Fibroblast of lung (primary cell): ENCODE measurements at regions not wholly inside any gene's neighbourhood (a gene's known extent, or its start where the extent isn't known, plus 50 kb on each side); places are given as distances from the start of the nearest gene placed in this dataset.
A peak's percentile ranks its signal among the peaks of the same experiment; 100 is the strongest.

ENCODE experiments used
- DNase-seq, 2 donors: peaks; one replicate each; pipeline versions ENCODE4 v3.0.0 to v3.0.0-alpha.2; 2010; ENCODE audit warnings: low read depth in 2 of 2
- H2AFZ ChIP-seq: 2 replicates; pipeline ENCODE4 v1.5.1; 2012; ENCODE audit warnings: low read length, control low read depth, inconsistent platforms
- H3K27ac ChIP-seq: 2 replicates; pipeline ENCODE4 v1.5.1; 2011; ENCODE audit warnings: low read length, control low read depth; ENCODE audit not compliant: insufficient read depth
- H3K27me3 ChIP-seq: 2 replicates; pipeline ENCODE4 v1.5.1; 2011; ENCODE audit warnings: mild to moderate bottlenecking, low read length; ENCODE audit not compliant: control insufficient read depth, insufficient read depth
- H3K36me3 ChIP-seq: 2 replicates; pipeline ENCODE4 v1.5.1; 2011; ENCODE audit warnings: low read length; ENCODE audit not compliant: control insufficient read depth, insufficient read depth
- H3K4me1 ChIP-seq: 2 replicates; pipeline ENCODE4 v1.5.1; 2011; ENCODE audit warnings: low read length; ENCODE audit not compliant: control insufficient read depth, insufficient read depth; ENCODE audit errors: extremely low read depth
- H3K4me2 ChIP-seq: 2 replicates; pipeline ENCODE4 v1.5.1; 2011; ENCODE audit warnings: low read length, control low read depth; ENCODE audit not compliant: insufficient read depth; ENCODE audit errors: extremely low read depth
- H3K4me3 ChIP-seq, 4 experiments: fragments of 200-600 bp in 1 of 4; sonication (generic) in 1 of 4; replicated peaks in 1 of 4; 2 replicates each; pipeline ENCODE4 v1.5.1; 2011 to 2016; ENCODE audit warnings: low read length in 4 of 4, low read depth in 3 of 4, mild to moderate bottlenecking in 3 of 4, control low read depth in 2 of 4, inconsistent platforms in 1 of 4, mixed read lengths in 1 of 4; ENCODE audit not compliant: insufficient read depth in 1 of 4; ENCODE audit errors: control extremely low read depth in 1 of 4
- H3K79me2 ChIP-seq: 2 replicates; pipeline ENCODE4 v1.5.1; 2012; ENCODE audit warnings: mild to moderate bottlenecking, low read length, inconsistent platforms; ENCODE audit not compliant: control insufficient read depth, insufficient read depth
- H3K9ac ChIP-seq: 2 replicates; pipeline ENCODE4 v1.5.1; 2011; ENCODE audit warnings: mild to moderate bottlenecking, low read length, control low read depth; ENCODE audit not compliant: insufficient read depth
- H3K9me3 ChIP-seq: 2 replicates; pipeline ENCODE4 v1.5.1; 2012; ENCODE audit warnings: low read depth, low read length; ENCODE audit not compliant: control insufficient read depth, insufficient read depth
- H4K20me1 ChIP-seq: 2 replicates; pipeline ENCODE4 v1.5.1; 2011; ENCODE audit warnings: low read length; ENCODE audit not compliant: control insufficient read depth, insufficient read depth; ENCODE audit errors: extremely low read depth
- CTCF ChIP-seq, 2 donors: IDR thresholded peaks in 1 of 2; conservative IDR thresholded peaks in 1 of 2; 1 replicate in 1 of 2; 2 replicates in 1 of 2; pipeline ENCODE4 v1.5.1; 2011 to 2012; ENCODE audit warnings: low read length in 2 of 2, control low read depth in 1 of 2, inconsistent platforms in 1 of 2, low read depth in 1 of 2, mild to moderate bottlenecking in 1 of 2
- EZH2 ChIP-seq: IDR thresholded peaks from 2 replicates; pipeline ENCODE4 v1.5.1; 2012; ENCODE audit warnings: low read length, control low read depth, mild to moderate bottlenecking; ENCODE audit errors: missing control alignments

GRCh38 chr3:72485641-72486040 is 362.6 kb downstream of the SHQ1 start:
- DNase-seq, result peak in 1 of 2 donors; percentile 59
- Histone ChIP-seq H2AFZ (no peak overlapping the region), H3K27me3 (no peaks in the 10 kb centered on the region), H3K4me2 (no peak overlapping the region), H3K79me2 (no peaks in the 10 kb centered on the region), H4K20me1 (no peaks in the 10 kb centered on the region), H3K4me1 (peaks cover 20% of the 10 kb centered on the region), H3K36me3 (no peaks in the 10 kb centered on the region), H3K9ac (no peak overlapping the region), H3K9me3 (no peaks in the 10 kb centered on the region), H3K4me3 (no peak overlapping the region), H3K27ac (no peak overlapping the region)
- TF ChIP-seq CTCF (conservative IDR thresholded peaks at IDR 0.05 in 1 of 2, IDR thresholded peaks at IDR 0.05 in 1 of 2; ENCODE audit: low read depth in 1 of 2, low read length in 2 of 2) (no peak), EZH2 (no peak)

- peaks cover 20% of the 10 kb centered on the region for H3K4me1 ChIP-seq
- H3K36me3 ChIP-seq, result no peaks in the 10 kb centered on the region
- no peak overlapping the region for H3K27ac ChIP-seq
- no peak overlapping the region for H3K9ac ChIP-seq
- no peaks in the 10 kb centered on the region for H3K9me3 ChIP-seq
- TF ChIP-seq EZH2 (no peak), CTCF (conservative IDR thresholded peaks at IDR 0.05 in 1 of 2, IDR thresholded peaks at IDR 0.05 in 1 of 2; ENCODE audit: low read depth in 1 of 2, low read length in 2 of 2) (no peak)
- DNase-seq, result no peak
- H3K79me2 ChIP-seq, result no peaks in the 10 kb centered on the region
- no peak overlapping the region for H2AFZ ChIP-seq
- H3K27me3 ChIP-seq, result no peaks in the 10 kb centered on the region
- no peaks in the 10 kb centered on the region for H4K20me1 ChIP-seq
- H3K4me2 ChIP-seq, result peak overlapping the region; percentile 13
- H3K4me3 ChIP-seq, result peak overlapping the region in 1 of 4 experiments; percentile 53
These were observed 364.6 kb downstream of the SHQ1 start for GRCh38 chr3:72483554-72484104.

GRCh38 chr3:72482589-72483321 is 365.5 kb downstream of the SHQ1 start:
- no peaks in the 10 kb centered on the region for H3K27me3 ChIP-seq
- no peak overlapping the region for H2AFZ ChIP-seq
- peak overlapping the region; percentile 4 for H3K27ac ChIP-seq
- H3K36me3 ChIP-seq, result no peaks in the 10 kb centered on the region
- H3K9me3 ChIP-seq, result no peaks in the 10 kb centered on the region
- H3K4me3 ChIP-seq, result peak overlapping the region in 3 of 4 experiments; percentile 13 to 53 (median 31)
- no peak overlapping the region for H3K9ac ChIP-seq
- peak overlapping the region; percentile 13 for H3K4me2 ChIP-seq
- no peaks in the 10 kb centered on the region for H4K20me1 ChIP-seq
- peak; percentile 80 to 92 for DNase-seq
- H3K4me1 ChIP-seq, result peaks cover 13% of the 10 kb centered on the region
- no peak for TF ChIP-seq CTCF (conservative IDR thresholded peaks at IDR 0.05 in 1 of 2, IDR thresholded peaks at IDR 0.05 in 1 of 2; ENCODE audit: low read depth in 1 of 2, low read length in 2 of 2)
- TF ChIP-seq EZH2, result no peak
- no peaks in the 10 kb centered on the region for H3K79me2 ChIP-seq
